ENCODE measurements at regions not wholly inside any gene's neighbourhood (a gene's known extent, or its start where the extent isn't known, plus 50 kb on each side); places are given as distances from the start of the nearest gene placed in this dataset.

- Histone ChIP-seq H3K36me3 (no peaks in the 10 kb centered on the region), H3K4me3 (no peak overlapping the region), H3K4me1 (no peaks in the 10 kb centered on the region), H3K27me3 (no peaks in the 10 kb centered on the region), H3K9me3 (no peaks in the 10 kb centered on the region), H3K27ac (no peak overlapping the region)
- DNase-seq: no peak
- 80 to 90% methylated on average over 2 of the region's 2 CpGs for WGBS, 2 donors
- TF ChIP-seq POLR2A (IDR thresholded peaks at IDR 0.05) (no peak), EP300 (IDR thresholded peaks at IDR 0.05) (no peak), POLR2AphosphoS5 (IDR thresholded peaks at IDR 0.05) (no peak)
- TF ChIP-seq, protein P1, sequence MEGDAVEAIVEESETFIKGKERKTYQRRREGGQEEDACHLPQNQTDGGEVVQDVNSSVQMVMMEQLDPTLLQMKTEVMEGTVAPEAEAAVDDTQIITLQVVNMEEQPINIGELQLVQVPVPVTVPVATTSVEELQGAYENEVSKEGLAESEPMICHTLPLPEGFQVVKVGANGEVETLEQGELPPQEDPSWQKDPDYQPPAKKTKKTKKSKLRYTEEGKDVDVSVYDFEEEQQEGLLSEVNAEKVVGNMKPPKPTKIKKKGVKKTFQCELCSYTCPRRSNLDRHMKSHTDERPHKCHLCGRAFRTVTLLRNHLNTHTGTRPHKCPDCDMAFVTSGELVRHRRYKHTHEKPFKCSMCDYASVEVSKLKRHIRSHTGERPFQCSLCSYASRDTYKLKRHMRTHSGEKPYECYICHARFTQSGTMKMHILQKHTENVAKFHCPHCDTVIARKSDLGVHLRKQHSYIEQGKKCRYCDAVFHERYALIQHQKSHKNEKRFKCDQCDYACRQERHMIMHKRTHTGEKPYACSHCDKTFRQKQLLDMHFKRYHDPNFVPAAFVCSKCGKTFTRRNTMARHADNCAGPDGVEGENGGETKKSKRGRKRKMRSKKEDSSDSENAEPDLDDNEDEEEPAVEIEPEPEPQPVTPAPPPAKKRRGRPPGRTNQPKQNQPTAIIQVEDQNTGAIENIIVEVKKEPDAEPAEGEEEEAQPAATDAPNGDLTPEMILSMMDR (IDR thresholded peaks at IDR 0.05): no peak
- intact Hi-C loops (cut with DNase I): no loop called here
Observed at GRCh38 chr3:102593812-102594602, 159.2 kb downstream of the ZPLD1 start.

GRCh38 chr3:102595057-102595456 is 160.2 kb downstream of the ZPLD1 start:
- H3K9me3 ChIP-seq: no peaks in the 10 kb centered on the region

GRCh38 chr3:102599819-102600576 is 165.2 kb downstream of the ZPLD1 start:
- Histone ChIP-seq H3K4me1 (no peaks in the 10 kb centered on the region), H3K27me3 (no peaks in the 10 kb centered on the region), H3K9me3 (no peaks in the 10 kb centered on the region), H3K27ac (no peak overlapping the region), H3K4me3 (no peak overlapping the region), H3K36me3 (no peaks in the 10 kb centered on the region)
- 87 to 88% methylated on average over 7 of the region's 7 CpGs for WGBS, 2 donors
- no peak for DNase-seq
- no peak for TF ChIP-seq EP300 (IDR thresholded peaks at IDR 0.05)
- TF ChIP-seq POLR2A (IDR thresholded peaks at IDR 0.05): no peak
- no peak for TF ChIP-seq POLR2AphosphoS5 (IDR thresholded peaks at IDR 0.05)
- TF ChIP-seq, protein P1 (IDR thresholded peaks at IDR 0.05): no peak
- intact Hi-C loops (cut with DNase I): no loop called here

More at GRCh38 chr3:102595057-102595456, 160.2 kb downstream of the ZPLD1 start:
- no peak for TF ChIP-seq POLR2AphosphoS5 (IDR thresholded peaks at IDR 0.05)
- intact Hi-C loops (cut with DNase I): no loop called here
- no peak overlapping the region for H3K4me3 ChIP-seq
- H3K27me3 ChIP-seq: no peaks in the 10 kb centered on the region
- no peak overlapping the region for H3K27ac ChIP-seq
- no peaks in the 10 kb centered on the region for H3K36me3 ChIP-seq
- no peak for DNase-seq
- WGBS, 2 donors: 47 to 79% methylated on average over 3 of the region's 3 CpGs
- no peaks in the 10 kb centered on the region for H3K4me1 ChIP-seq

GRCh38 chr3:102605153-102605552 is 170.3 kb downstream of the ZPLD1 start:
- intact Hi-C loops (cut with DNase I): no loop called here
- Histone ChIP-seq H3K9me3 (no peaks in the 10 kb centered on the region), H3K4me3 (no peak overlapping the region), H3K36me3 (no peaks in the 10 kb centered on the region), H3K27me3 (no peaks in the 10 kb centered on the region), H3K4me1 (no peaks in the 10 kb centered on the region), H3K27ac (no peak overlapping the region)
- DNase-seq: no peak
- TF ChIP-seq, protein P1 (IDR thresholded peaks at IDR 0.05): no peak
- TF ChIP-seq EP300 (IDR thresholded peaks at IDR 0.05) (no peak), POLR2A (IDR thresholded peaks at IDR 0.05) (no peak), POLR2AphosphoS5 (IDR thresholded peaks at IDR 0.05) (no peak)
- 58 to 86% methylated on average over 1 of the region's 1 CpG for WGBS, 2 donors

DNA sequence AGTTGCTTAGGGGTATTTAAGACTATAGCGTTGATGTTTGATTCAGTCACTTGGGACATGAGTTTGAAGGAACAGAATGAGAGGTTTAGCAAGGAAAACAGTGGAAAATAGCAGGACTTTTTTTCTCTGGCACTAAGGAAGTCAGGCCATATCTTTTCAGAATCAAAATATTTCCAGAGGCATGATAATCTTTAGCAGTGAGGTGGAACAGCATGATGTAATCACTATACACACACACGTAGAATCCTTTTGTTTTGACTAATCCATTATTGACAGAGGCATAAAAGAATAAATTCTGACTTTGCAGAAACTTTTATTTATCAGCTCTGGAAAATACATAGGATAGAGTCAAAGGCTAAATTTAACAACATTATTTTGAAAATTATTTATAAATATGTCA is 174.1 kb downstream of the ZPLD1 start:
- no peak for TF ChIP-seq POLR2A (IDR thresholded peaks at IDR 0.05)
- no peak for TF ChIP-seq EP300 (IDR thresholded peaks at IDR 0.05)
- no peak for TF ChIP-seq POLR2AphosphoS5 (IDR thresholded peaks at IDR 0.05)
- TF ChIP-seq, protein P1 (IDR thresholded peaks at IDR 0.05): no peak

More for the DNA sequence above, 174.1 kb downstream of the ZPLD1 start:
- intact Hi-C loops (cut with DNase I): no loop called here
- Histone ChIP-seq H3K9me3 (no peaks in the 10 kb centered on the region), H3K27me3 (no peaks in the 10 kb centered on the region), H3K36me3 (no peaks in the 10 kb centered on the region), H3K27ac (no peak overlapping the region), H3K4me1 (no peaks in the 10 kb centered on the region), H3K4me3 (no peak overlapping the region)
- WGBS, 2 donors: 56 to 68% methylated on average over 2 of the region's 2 CpGs
- DNase-seq: no peak

Data from sigmoid colon (tissue), 6 donors.